Fibroblast of peridontal ligament (primary cell): ENCODE measurements at regions not wholly inside any gene's neighbourhood (a gene's known extent, or its start where the extent isn't known, plus 50 kb on each side); places are given as distances from the start of the nearest gene placed in this dataset.
"Not testable (repeated sequence)": the region's sequence is repeated elsewhere in the genome, so short reads cannot be mapped to it uniquely, and the experiment has no call there.

ENCODE experiments used
- DNase-seq: peaks from one replicate; pipeline ENCODE4 v3.0.0-alpha.2; 2010; ENCODE audit errors: extremely low read depth

GRCh38 chrX:2640436-2641150 is 50.5 kb upstream of the CD99 start:
- DNase-seq, result no peak

GRCh38 chrX:2638279-2638678 is 52.8 kb upstream of the CD99 start:
- DNase-seq, result no peak

- no peak for DNase-seq
Observed at GRCh38 chrX:2635342-2635741, 55.8 kb upstream of the CD99 start.

GRCh38 chrX:2632533-2633504 is 58.3 kb upstream of the CD99 start:
- no peak for DNase-seq

- no peak for DNase-seq
Observed at GRCh38 chrX:2631743-2632532, 59.2 kb upstream of the CD99 start.

- not testable (repeated sequence) for DNase-seq
Observed at GRCh38 chrX:2630935-2631742, 60.0 kb upstream of the CD99 start.

- not testable (repeated sequence) for DNase-seq
Observed at GRCh38 chrX:2630008-2630934, 60.8 kb upstream of the CD99 start.

- DNase-seq, result no peak
Observed at GRCh38 chrX:2629316-2630007, 61.6 kb upstream of the CD99 start.

GRCh38 chrX:2628751-2629315 is 62.3 kb upstream of the CD99 start:
- DNase-seq, result no peak

- DNase-seq, result peak; percentile 54
Observed at GRCh38 chrX:2627272-2627867, 63.7 kb upstream of the CD99 start.

GRCh38 chrX:2626750-2627149 is 64.3 kb upstream of the CD99 start:
- no peak for DNase-seq

- DNase-seq, result no peak
Observed at GRCh38 chrX:2620576-2620975, 70.5 kb upstream of the CD99 start.

GRCh38 chrX:2618516-2618915 is 72.6 kb upstream of the CD99 start:
- no peak for DNase-seq

GRCh38 chrX:2614911-2615310 is 76.2 kb upstream of the CD99 start:
- DNase-seq, result peak; percentile 91

- DNase-seq, result no peak
Observed at GRCh38 chrX:2610246-2611170, 80.6 kb upstream of the CD99 start.

GRCh38 chrX:2609431-2610238 is 81.5 kb upstream of the CD99 start:
- DNase-seq, result peak; percentile 35
